ENCODE measurements at regions not wholly inside any gene's neighbourhood (a gene's known extent, or its start where the extent isn't known, plus 50 kb on each side); places are given as distances from the start of the nearest gene placed in this dataset.

- H3K36me3 Mint-ChIP-seq, result no peaks in the 10 kb centered on the region
- no peaks in the 10 kb centered on the region for H3K27me3 Mint-ChIP-seq
- no peaks in the 10 kb centered on the region for H3K9me3 Mint-ChIP-seq
- no peak overlapping the region for H3K4me3 Mint-ChIP-seq
- no peak overlapping the region for H3K27ac Mint-ChIP-seq
- no peaks in the 10 kb centered on the region for H3K4me1 Mint-ChIP-seq
These were observed 1606.3 kb upstream of the MIR17HG start for GRCh38 chr13:89740994-89741685.

- peak overlapping the region; percentile 47 for H3K27ac Mint-ChIP-seq
- no peaks in the 10 kb centered on the region for H3K27me3 Mint-ChIP-seq
- H3K9me3 Mint-ChIP-seq, result no peaks in the 10 kb centered on the region
- H3K36me3 Mint-ChIP-seq, result no peaks in the 10 kb centered on the region
- no peak overlapping the region for H3K4me3 Mint-ChIP-seq
- H3K4me1 Mint-ChIP-seq, result no peaks in the 10 kb centered on the region
These were observed 1600.9 kb upstream of the MIR17HG start for GRCh38 chr13:89746554-89746953.

GRCh38 chr13:89748716-89749115 lies 1598.8 kb upstream of the MIR17HG start:
- peaks cover 5% of the 10 kb centered on the region for H3K9me3 Mint-ChIP-seq
- no peaks in the 10 kb centered on the region for H3K36me3 Mint-ChIP-seq
- no peaks in the 10 kb centered on the region for H3K27me3 Mint-ChIP-seq
- H3K4me1 Mint-ChIP-seq, result no peaks in the 10 kb centered on the region
- no peak overlapping the region for H3K27ac Mint-ChIP-seq
- H3K4me3 Mint-ChIP-seq, result no peak overlapping the region

- no peaks in the 10 kb centered on the region for H3K4me1 Mint-ChIP-seq
- no peaks in the 10 kb centered on the region for H3K36me3 Mint-ChIP-seq
- peaks cover 5% of the 10 kb centered on the region for H3K9me3 Mint-ChIP-seq
- H3K4me3 Mint-ChIP-seq, result no peak overlapping the region
- H3K27ac Mint-ChIP-seq, result no peak overlapping the region
- H3K27me3 Mint-ChIP-seq, result no peaks in the 10 kb centered on the region
These were observed 1597.6 kb upstream of the MIR17HG start for GRCh38 chr13:89749888-89750287.

GRCh38 chr13:89750371-89750770 lies 1597.1 kb upstream of the MIR17HG start:
- Mint-ChIP-seq H3K27ac (no peak overlapping the region), H3K36me3 (no peaks in the 10 kb centered on the region)

GRCh38 chr13:89751432-89751930 lies 1596.0 kb upstream of the MIR17HG start:
- Mint-ChIP-seq H3K27ac (no peak overlapping the region), H3K4me1 (no peaks in the 10 kb centered on the region), H3K27me3 (no peaks in the 10 kb centered on the region), H3K36me3 (no peaks in the 10 kb centered on the region), H3K4me3 (no peak overlapping the region), H3K9me3 (peaks cover 10% of the 10 kb centered on the region)

More at GRCh38 chr13:89750371-89750770, 1597.1 kb upstream of the MIR17HG start:
- no peak overlapping the region for H3K4me3 Mint-ChIP-seq
- no peaks in the 10 kb centered on the region for H3K27me3 Mint-ChIP-seq
- peaks cover 5% of the 10 kb centered on the region for H3K9me3 Mint-ChIP-seq
- no peaks in the 10 kb centered on the region for H3K4me1 Mint-ChIP-seq

- no peaks in the 10 kb centered on the region for H3K36me3 Mint-ChIP-seq
- no peaks in the 10 kb centered on the region for H3K4me1 Mint-ChIP-seq
- no peak overlapping the region for H3K27ac Mint-ChIP-seq
- H3K4me3 Mint-ChIP-seq, result no peak overlapping the region
- H3K27me3 Mint-ChIP-seq, result no peaks in the 10 kb centered on the region
- peaks cover 11% of the 10 kb centered on the region for H3K9me3 Mint-ChIP-seq
These were observed 1595.1 kb upstream of the MIR17HG start for GRCh38 chr13:89752394-89752793.

- no peak overlapping the region for H3K27ac Mint-ChIP-seq
- no peaks in the 10 kb centered on the region for H3K36me3 Mint-ChIP-seq
- no peak overlapping the region for H3K4me3 Mint-ChIP-seq
- no peaks in the 10 kb centered on the region for H3K4me1 Mint-ChIP-seq
- H3K9me3 Mint-ChIP-seq, result peaks cover 11% of the 10 kb centered on the region
- no peaks in the 10 kb centered on the region for H3K27me3 Mint-ChIP-seq
These were observed 1591.6 kb upstream of the MIR17HG start for GRCh38 chr13:89755729-89756492.

GRCh38 chr13:89763005-89763404 lies 1584.5 kb upstream of the MIR17HG start:
- Mint-ChIP-seq H3K4me3 (no peak overlapping the region), H3K4me1 (no peaks in the 10 kb centered on the region), H3K9me3 (peaks cover 6% of the 10 kb centered on the region), H3K36me3 (no peaks in the 10 kb centered on the region), H3K27ac (no peak overlapping the region), H3K27me3 (no peaks in the 10 kb centered on the region)

- Mint-ChIP-seq H3K27ac (no peak overlapping the region), H3K9me3 (no peaks in the 10 kb centered on the region), H3K27me3 (no peaks in the 10 kb centered on the region)
These were observed 1564.2 kb upstream of the MIR17HG start for GRCh38 chr13:89783221-89783755.

GRCh38 chr13:89784161-89784809 lies 1563.2 kb upstream of the MIR17HG start:
- Mint-ChIP-seq H3K4me3 (no peak overlapping the region), H3K36me3 (no peaks in the 10 kb centered on the region), H3K4me1 (no peaks in the 10 kb centered on the region), H3K9me3 (no peaks in the 10 kb centered on the region), H3K27ac (no peak overlapping the region), H3K27me3 (no peaks in the 10 kb centered on the region)

More at GRCh38 chr13:89783221-89783755, 1564.2 kb upstream of the MIR17HG start:
- Mint-ChIP-seq H3K4me1 (no peaks in the 10 kb centered on the region), H3K36me3 (no peaks in the 10 kb centered on the region), H3K4me3 (no peak overlapping the region)

GRCh38 chr13:89786531-89786930 lies 1561.0 kb upstream of the MIR17HG start:
- H3K4me1 Mint-ChIP-seq, result no peaks in the 10 kb centered on the region
- no peaks in the 10 kb centered on the region for H3K36me3 Mint-ChIP-seq
- H3K27ac Mint-ChIP-seq, result no peak overlapping the region
- H3K27me3 Mint-ChIP-seq, result no peaks in the 10 kb centered on the region
- no peak overlapping the region for H3K4me3 Mint-ChIP-seq
- no peaks in the 10 kb centered on the region for H3K9me3 Mint-ChIP-seq

- Mint-ChIP-seq H3K27ac (no peak overlapping the region), H3K4me3 (no peak overlapping the region), H3K27me3 (no peaks in the 10 kb centered on the region), H3K36me3 (no peaks in the 10 kb centered on the region), H3K9me3 (peaks cover 10% of the 10 kb centered on the region), H3K4me1 (no peaks in the 10 kb centered on the region)
These were observed 1556.8 kb upstream of the MIR17HG start for GRCh38 chr13:89790696-89791095.

GRCh38 chr13:89791971-89792630 lies 1555.4 kb upstream of the MIR17HG start:
- H3K36me3 Mint-ChIP-seq, result no peaks in the 10 kb centered on the region

GRCh38 chr13:89796196-89796595 lies 1551.3 kb upstream of the MIR17HG start:
- H3K4me1 Mint-ChIP-seq, result no peaks in the 10 kb centered on the region
- peaks cover 20% of the 10 kb centered on the region for H3K9me3 Mint-ChIP-seq
- no peaks in the 10 kb centered on the region for H3K27me3 Mint-ChIP-seq
- no peak overlapping the region for H3K4me3 Mint-ChIP-seq
- H3K27ac Mint-ChIP-seq, result no peak overlapping the region
- H3K36me3 Mint-ChIP-seq, result no peaks in the 10 kb centered on the region

More at GRCh38 chr13:89791971-89792630, 1555.4 kb upstream of the MIR17HG start:
- Mint-ChIP-seq H3K9me3 (peaks cover 12% of the 10 kb centered on the region), H3K27me3 (no peaks in the 10 kb centered on the region), H3K4me1 (no peaks in the 10 kb centered on the region), H3K27ac (no peak overlapping the region), H3K4me3 (no peak overlapping the region)

Measured in activated naive CD4-positive, alpha-beta T cell treated with anti-CD3 and anti-CD28 coated beads, Interleukin-2, amount 50 U/mL, for 24 hours (primary cell).